Activated CD4-positive, alpha-beta T cell treated with anti-CD3 and anti-CD28 coated beads for 48 hours (primary cell): ENCODE measurements at regions not wholly inside any gene's neighbourhood (a gene's known extent, or its start where the extent isn't known, plus 50 kb on each side); places are given as distances from the start of the nearest gene placed in this dataset.

Experiments used
- DNase-seq: peaks from one replicate; pipeline ENCODE4 v3.0.0-alpha.2; 2020

- no peak for DNase-seq
These were observed 1639.6 kb upstream of the TENM4 start for GRCh38 chr11:81080476-81080875.

- DNase-seq = no peak
These were observed 1631.4 kb upstream of the TENM4 start for GRCh38 chr11:81072273-81072672.

GRCh38 chr11:81071606-81072005 is 1630.8 kb upstream of the TENM4 start:
- no peak for DNase-seq

- no peak for DNase-seq
These were observed 1630.1 kb upstream of the TENM4 start for GRCh38 chr11:81070948-81071347.

- DNase-seq = no peak
These were observed 1618.5 kb upstream of the TENM4 start for GRCh38 chr11:81059356-81059755.

- no peak for DNase-seq
These were observed 1611.7 kb upstream of the TENM4 start for GRCh38 chr11:81052344-81053158.

- no peak for DNase-seq
These were observed 1599.2 kb upstream of the TENM4 start for GRCh38 chr11:81039916-81040524.

- no peak for DNase-seq
These were observed 1595.5 kb upstream of the TENM4 start for GRCh38 chr11:81036168-81036870.

- no peak for DNase-seq
These were observed 1593.1 kb upstream of the TENM4 start for GRCh38 chr11:81033779-81034540.

- no peak for DNase-seq
These were observed 1592.1 kb upstream of the TENM4 start for GRCh38 chr11:81032906-81033305.

GRCh38 chr11:81030186-81030585 is 1589.4 kb upstream of the TENM4 start:
- DNase-seq = no peak

- DNase-seq = no peak
These were observed 1585.2 kb upstream of the TENM4 start for GRCh38 chr11:81026032-81026431.

GRCh38 chr11:81022057-81022456 is 1581.2 kb upstream of the TENM4 start:
- DNase-seq = no peak

- no peak for DNase-seq
These were observed 1569.8 kb upstream of the TENM4 start for GRCh38 chr11:81010631-81011030.

GRCh38 chr11:81007046-81007445 is 1566.2 kb upstream of the TENM4 start:
- no peak for DNase-seq

GRCh38 chr11:81005595-81005994 is 1564.8 kb upstream of the TENM4 start:
- no peak for DNase-seq

- DNase-seq = no peak
These were observed 1563.7 kb upstream of the TENM4 start for GRCh38 chr11:81004576-81004975.

- DNase-seq = no peak
These were observed 1561.5 kb upstream of the TENM4 start for GRCh38 chr11:81002374-81002773.

GRCh38 chr11:81000735-81001134 is 1559.9 kb upstream of the TENM4 start:
- DNase-seq = no peak

GRCh38 chr11:81000334-81000733 is 1559.5 kb upstream of the TENM4 start:
- DNase-seq = no peak

GRCh38 chr11:80995523-80995922 is 1554.7 kb upstream of the TENM4 start:
- no peak for DNase-seq

GRCh38 chr11:80993536-80993935 is 1552.7 kb upstream of the TENM4 start:
- no peak for DNase-seq

- no peak for DNase-seq
These were observed 1550.1 kb upstream of the TENM4 start for GRCh38 chr11:80990885-80991284.
